Glutamatergic neuron (in vitro differentiated cells): ENCODE measurements at regions not wholly inside any gene's neighbourhood (a gene's known extent, or its start where the extent isn't known, plus 50 kb on each side); places are given as distances from the start of the nearest gene placed in this dataset.

ENCODE experiments used
- DNase-seq: peaks from one replicate; pipeline ENCODE4 v3.0.0; 2022
- H3K27ac Mint-ChIP-seq: one replicate; pipeline ENCODE4 v1.8.0; 2020; ENCODE audit warnings: mild to moderate bottlenecking, mixed read lengths, inconsistent platforms; ENCODE audit not compliant: unreplicated experiment
- H3K27me3 Mint-ChIP-seq: one replicate; pipeline ENCODE4 v1.8.0; 2020; ENCODE audit warnings: mild to moderate bottlenecking, moderate library complexity, mixed read lengths, inconsistent platforms; ENCODE audit not compliant: unreplicated experiment
- H3K36me3 Mint-ChIP-seq: one replicate; pipeline ENCODE4 v1.8.0; 2020; ENCODE audit warnings: mild to moderate bottlenecking, mixed read lengths, inconsistent platforms; ENCODE audit not compliant: unreplicated experiment
- H3K4me1 Mint-ChIP-seq: one replicate; pipeline ENCODE4 v1.8.0; 2020; ENCODE audit warnings: mild to moderate bottlenecking, low read depth, mixed read lengths, inconsistent platforms; ENCODE audit not compliant: unreplicated experiment
- H3K4me3 Mint-ChIP-seq: one replicate; pipeline ENCODE4 v1.8.0; 2020; ENCODE audit warnings: mild to moderate bottlenecking, mixed read lengths, inconsistent platforms; ENCODE audit not compliant: unreplicated experiment
- H3K9me3 Mint-ChIP-seq: one replicate; pipeline ENCODE4 v1.8.0; 2020; ENCODE audit warnings: mild to moderate bottlenecking, moderate library complexity, mixed read lengths, inconsistent platforms; ENCODE audit not compliant: unreplicated experiment
- CTCF ChIP-seq: fragments of 200-600 bp; sonication (generic); IDR thresholded peaks from one replicate; pipeline ENCODE4 v1.5.0; 2021; ENCODE audit not compliant: partially characterized antibody, unreplicated experiment

GRCh38 chrX:28278726-28279125, 297.5 kb upstream of the DCAF8L1 start:
- Mint-ChIP-seq H3K36me3 (no peaks in the 10 kb centered on the region), H3K4me3 (no peak overlapping the region), H3K4me1 (peaks cover 4% of the 10 kb centered on the region), H3K27me3 (no peaks in the 10 kb centered on the region), H3K27ac (no peak overlapping the region), H3K9me3 (no peaks in the 10 kb centered on the region)
- no peak for DNase-seq
- no peak for TF ChIP-seq CTCF

- Mint-ChIP-seq H3K27ac (no peak overlapping the region), H3K27me3 (no peaks in the 10 kb centered on the region), H3K9me3 (no peaks in the 10 kb centered on the region), H3K36me3 (no peaks in the 10 kb centered on the region), H3K4me3 (no peak overlapping the region), H3K4me1 (peaks cover 4% of the 10 kb centered on the region)
- TF ChIP-seq CTCF = no peak
- no peak for DNase-seq
These were observed 297.0 kb upstream of the DCAF8L1 start for GRCh38 chrX:28278251-28278650.

- peaks cover 4% of the 10 kb centered on the region for H3K4me1 Mint-ChIP-seq
- H3K27me3 Mint-ChIP-seq = no peaks in the 10 kb centered on the region
- no peaks in the 10 kb centered on the region for H3K9me3 Mint-ChIP-seq
- no peak for TF ChIP-seq CTCF
- DNase-seq = no peak
- no peak overlapping the region for H3K4me3 Mint-ChIP-seq
- no peaks in the 10 kb centered on the region for H3K36me3 Mint-ChIP-seq
- H3K27ac Mint-ChIP-seq = no peak overlapping the region
These were observed 292.5 kb upstream of the DCAF8L1 start for GRCh38 chrX:28273736-28274135.

DNA sequence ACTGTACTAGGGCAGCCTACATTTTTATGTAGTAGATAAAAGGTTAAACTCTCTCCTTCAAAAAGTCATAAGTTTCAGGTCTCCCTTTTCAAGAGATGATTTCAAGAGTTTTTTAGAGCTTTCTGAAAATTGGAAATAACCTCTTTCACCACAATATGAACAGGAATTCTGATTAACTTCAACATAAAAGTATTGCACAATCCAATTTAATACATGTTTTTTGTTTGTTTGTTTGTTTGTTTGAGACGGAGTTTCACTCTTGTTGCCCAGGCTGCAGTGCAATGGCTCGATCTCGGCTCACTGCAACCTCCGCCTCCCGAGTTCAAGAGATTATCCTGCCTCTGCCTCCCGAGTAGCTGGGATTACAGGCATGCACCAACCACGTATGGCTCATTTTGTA, 265.4 kb upstream of the DCAF8L1 start:
- H3K27me3 Mint-ChIP-seq = no peaks in the 10 kb centered on the region
- H3K27ac Mint-ChIP-seq = no peak overlapping the region
- no peak for DNase-seq
- TF ChIP-seq CTCF = no peak
- H3K4me3 Mint-ChIP-seq = no peak overlapping the region
- no peaks in the 10 kb centered on the region for H3K4me1 Mint-ChIP-seq
- H3K9me3 Mint-ChIP-seq = no peaks in the 10 kb centered on the region
- H3K36me3 Mint-ChIP-seq = no peaks in the 10 kb centered on the region

GRCh38 chrX:28229217-28229616, 248.0 kb upstream of the DCAF8L1 start:
- Mint-ChIP-seq H3K4me1 (no peaks in the 10 kb centered on the region), H3K27me3 (peaks cover 2% of the 10 kb centered on the region), H3K9me3 (peaks cover 4% of the 10 kb centered on the region), H3K36me3 (no peaks in the 10 kb centered on the region), H3K27ac (no peak overlapping the region), H3K4me3 (no peak overlapping the region)
- TF ChIP-seq CTCF = no peak
- no peak for DNase-seq
